ENCODE measurements at regions not wholly inside any gene's neighbourhood (a gene's known extent, or its start where the extent isn't known, plus 50 kb on each side); places are given as distances from the start of the nearest gene placed in this dataset.

GRCh38 chr1:199688774-199689173 is 338.7 kb upstream of the NR5A2 start:
- TF ChIP-seq CTCF (IDR thresholded peaks at IDR 0.05; ENCODE audit: poor library complexity, severe bottlenecking) (no peak), REST (IDR thresholded peaks at IDR 0.05; ENCODE audit: borderline replicate concordance) (no peak), POLR2AphosphoS5 (IDR thresholded peaks at IDR 0.05) (no peak), RAD21 (conservative IDR thresholded peaks at IDR 0.05) (no peak), SMC3 (conservative IDR thresholded peaks at IDR 0.05; ENCODE audit: poor library complexity) (no peak), EP300 (conservative IDR thresholded peaks at IDR 0.05; ENCODE audit: poor library complexity, severe bottlenecking) (no peak), EZH2 (IDR thresholded peaks at IDR 0.05; ENCODE audit: borderline replicate concordance, insufficient read depth, low read length, poor library complexity, severe bottlenecking) (no peak), TAF1 (IDR thresholded peaks at IDR 0.05; ENCODE audit: low read depth) (no peak), MXI1 (conservative IDR thresholded peaks at IDR 0.05; ENCODE audit: poor library complexity, severe bottlenecking) (no peak)

All from neural cell (in vitro differentiated cells).